Epithelial cell of proximal tubule (primary cell): ENCODE measurements at regions not wholly inside any gene's neighbourhood (a gene's known extent, or its start where the extent isn't known, plus 50 kb on each side); places are given as distances from the start of the nearest gene placed in this dataset.
"Not testable (repeated sequence)": the region's sequence is repeated elsewhere in the genome, so short reads cannot be mapped to it uniquely, and the experiment has no call there.

Experiments used
- DNase-seq: peaks from one replicate; pipeline ENCODE4 v3.0.0-alpha.2; 2011; ENCODE audit warnings: low read depth
- H3K4me3 ChIP-seq: 2 replicates; pipeline ENCODE4 v1.5.1; 2011; ENCODE audit warnings: low read depth, mild to moderate bottlenecking, low read length
- CTCF ChIP-seq: conservative IDR thresholded peaks from 2 replicates; pipeline ENCODE4 v1.5.1; 2012; ENCODE audit warnings: low read depth, mild to moderate bottlenecking, low read length

DNA sequence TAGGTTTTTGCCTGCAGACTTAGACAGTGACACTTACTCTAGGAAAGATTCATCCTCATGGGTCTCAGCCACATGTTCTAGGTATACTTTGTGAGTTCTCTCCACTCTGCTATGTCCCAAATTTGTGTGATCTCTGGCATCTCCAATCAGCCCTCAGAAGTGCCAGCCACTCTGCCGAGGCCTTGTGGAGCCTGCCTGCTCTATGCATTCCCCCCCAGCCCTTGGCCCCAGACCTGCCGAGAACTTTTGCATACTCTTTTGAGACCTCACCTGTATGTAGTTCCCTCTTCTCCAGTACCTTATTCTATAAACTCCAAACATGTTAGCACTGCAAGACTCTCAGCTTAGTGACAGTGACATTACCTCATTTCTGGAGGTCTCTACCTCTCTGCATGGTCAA is 2170.5 kb upstream of the DEFB115 start:
- no peak for TF ChIP-seq CTCF
- DNase-seq, result no peak
- H3K4me3 ChIP-seq, result no peak overlapping the region

DNA sequence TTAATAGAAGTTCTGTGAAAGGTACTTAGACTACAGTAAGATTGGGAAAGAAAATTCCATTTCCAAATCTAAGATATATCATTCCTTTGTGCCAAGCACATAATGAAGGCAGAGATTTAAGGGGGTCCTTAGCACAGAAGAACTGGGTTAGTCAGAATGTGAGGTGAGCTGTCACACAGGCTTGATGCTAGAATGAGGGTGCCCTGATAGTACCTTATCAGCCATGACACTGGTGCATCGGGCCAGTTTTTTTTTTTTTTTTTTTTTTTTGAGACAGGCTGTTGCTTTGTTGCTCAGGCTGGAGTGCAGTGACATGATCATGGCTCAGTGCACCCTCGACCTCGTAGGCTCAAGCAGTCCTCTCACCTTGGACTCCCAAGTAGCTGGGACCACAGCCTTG is 2169.6 kb upstream of the DEFB115 start:
- H3K4me3 ChIP-seq, DNase-seq: not testable (repeated sequence)

- H3K4me3 ChIP-seq, DNase-seq: not testable (repeated sequence)
Measured at GRCh38 chr20:29088472-29088871, 2169.0 kb upstream of the DEFB115 start.

DNA sequence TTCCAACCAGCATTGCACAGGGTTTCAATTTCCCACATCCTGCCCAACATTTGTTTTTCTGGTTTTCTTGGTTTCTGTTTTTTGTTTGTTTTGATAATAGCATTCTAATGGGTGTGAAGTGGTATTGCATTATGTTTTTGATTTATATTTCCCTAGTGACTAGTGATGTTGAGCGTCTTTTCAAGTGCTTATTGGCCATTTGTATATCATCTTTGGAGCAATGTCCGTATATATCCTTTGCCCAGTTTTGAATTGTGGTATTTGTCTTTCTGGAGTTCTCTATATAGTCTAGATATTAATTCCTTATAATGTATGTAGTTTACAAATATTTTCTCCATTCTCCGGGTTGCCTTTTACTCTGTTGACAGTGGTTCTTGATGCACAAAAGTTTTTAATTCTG is 2168.1 kb upstream of the DEFB115 start:
- not testable (repeated sequence) for H3K4me3 ChIP-seq, DNase-seq

DNA sequence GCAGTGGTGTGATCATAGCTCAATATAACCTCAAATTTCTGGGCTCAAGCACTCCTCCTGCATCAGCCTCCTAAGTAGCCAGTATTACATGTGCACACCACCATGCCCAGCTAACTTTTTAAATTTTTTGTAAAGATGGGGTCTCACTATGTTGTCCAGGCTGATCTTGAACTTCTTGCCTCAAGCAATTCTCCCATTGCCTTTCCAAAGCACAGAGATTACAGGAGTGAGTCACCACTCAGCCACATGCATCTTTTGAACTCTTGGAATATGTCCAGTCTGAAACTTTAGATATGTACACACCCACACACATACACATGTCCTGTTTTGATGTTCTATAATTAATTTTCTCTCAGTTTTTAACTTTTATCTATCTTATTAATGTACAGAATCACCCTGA is 2163.5 kb upstream of the DEFB115 start:
- not testable (repeated sequence) for H3K4me3 ChIP-seq, DNase-seq

DNA sequence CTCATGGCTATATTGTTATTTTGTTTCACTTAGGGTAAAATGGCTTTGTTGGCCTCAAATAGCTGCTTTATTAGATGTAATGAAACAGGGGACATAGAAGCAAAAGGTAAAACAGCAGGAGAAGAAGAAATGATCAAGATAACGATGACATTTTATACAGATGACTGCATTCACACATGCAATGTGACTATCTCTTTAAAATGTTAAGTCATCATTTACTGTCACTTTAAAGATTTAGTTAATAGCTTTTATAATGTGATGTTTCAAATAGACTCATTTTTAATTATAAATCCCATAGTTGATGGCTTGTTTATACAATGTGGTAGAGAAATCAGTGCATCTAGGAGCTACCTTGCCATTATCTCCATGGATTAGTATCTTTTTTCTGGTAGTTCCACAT is 2160.8 kb upstream of the DEFB115 start:
- DNase-seq, H3K4me3 ChIP-seq: not testable (repeated sequence)

GRCh38 chr20:29107884-29108283 is 2149.6 kb upstream of the DEFB115 start:
- not testable (repeated sequence) for H3K4me3 ChIP-seq, DNase-seq

GRCh38 chr20:29109386-29109785 is 2148.1 kb upstream of the DEFB115 start:
- not testable (repeated sequence) for H3K4me3 ChIP-seq, DNase-seq

DNA sequence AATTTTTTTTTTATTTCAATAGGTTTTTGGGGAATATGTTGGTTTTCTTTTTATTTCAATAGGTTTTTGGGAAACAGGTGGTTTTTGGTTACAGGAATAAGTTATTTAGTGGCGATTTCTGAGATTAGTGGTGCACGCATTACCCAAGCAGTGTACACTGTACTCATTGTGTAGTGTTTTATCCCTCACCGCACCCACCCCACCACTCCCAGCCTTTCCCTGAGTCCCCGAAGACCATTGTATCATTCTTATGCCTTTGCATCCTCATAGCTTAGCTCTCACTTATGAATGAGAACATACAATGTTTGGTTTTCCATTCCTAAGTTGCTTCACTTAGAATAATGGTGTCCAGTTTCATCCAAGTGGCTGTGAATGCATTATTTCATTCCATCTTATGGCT is 2142.4 kb upstream of the DEFB115 start:
- H3K4me3 ChIP-seq, DNase-seq: not testable (repeated sequence)

DNA sequence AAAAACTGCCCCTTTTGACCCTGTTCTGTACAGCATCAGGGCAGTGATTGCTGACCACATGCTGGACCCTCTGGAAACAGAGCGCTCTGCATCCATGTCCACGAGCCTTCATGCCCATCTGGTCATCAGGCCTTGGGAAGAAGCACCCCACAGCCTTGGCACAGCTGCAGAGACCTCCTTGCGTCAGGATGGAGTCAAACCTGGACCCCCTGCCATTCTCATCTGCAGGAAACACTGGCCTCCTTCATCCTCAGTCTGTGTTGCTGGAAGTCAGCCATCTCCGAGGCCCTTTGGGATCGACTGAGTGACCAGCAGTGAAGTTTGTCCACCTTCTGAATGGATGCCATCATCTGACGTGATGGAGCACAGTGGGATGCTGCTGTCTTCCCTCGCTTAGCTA is 2138.3 kb upstream of the DEFB115 start:
- TF ChIP-seq CTCF, result no peak

GRCh38 chr20:29119684-29120083 is 2137.8 kb upstream of the DEFB115 start:
- not testable (repeated sequence) for DNase-seq

More for the DNA sequence above, 2138.3 kb upstream of the DEFB115 start:
- no peak for DNase-seq
- no peak overlapping the region for H3K4me3 ChIP-seq

DNA sequence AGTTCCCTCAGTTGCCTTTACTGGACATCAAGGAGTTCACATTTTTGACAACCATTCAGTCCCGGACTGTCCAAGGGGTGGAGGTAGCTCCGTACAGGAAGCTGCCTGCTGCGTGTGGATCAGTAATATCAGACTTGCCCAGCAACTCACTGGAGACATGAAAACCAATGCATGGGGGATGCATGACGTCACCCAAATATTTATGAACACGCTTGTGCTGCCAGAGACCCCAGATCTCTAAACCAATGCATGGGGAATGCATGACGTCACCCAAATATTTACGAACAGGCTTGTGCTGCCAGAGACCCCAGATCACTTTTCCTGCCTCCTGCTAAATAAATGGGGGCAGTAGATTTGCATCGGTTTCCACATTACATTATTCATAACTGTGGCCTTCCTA is 2137.4 kb upstream of the DEFB115 start:
- DNase-seq, H3K4me3 ChIP-seq: not testable (repeated sequence)

More at GRCh38 chr20:29119684-29120083, 2137.8 kb upstream of the DEFB115 start:
- H3K4me3 ChIP-seq, result not testable (repeated sequence)

- not testable (repeated sequence) for H3K4me3 ChIP-seq, DNase-seq
Measured at GRCh38 chr20:29120575-29120974, 2136.9 kb upstream of the DEFB115 start.

GRCh38 chr20:29122784-29123183 is 2134.7 kb upstream of the DEFB115 start:
- H3K4me3 ChIP-seq, DNase-seq: not testable (repeated sequence)
